HG03108 (cell line): ENCODE measurements at regions not wholly inside any gene's neighbourhood (a gene's known extent, or its start where the extent isn't known, plus 50 kb on each side); places are given as distances from the start of the nearest gene placed in this dataset.
"Not testable (repeated sequence)": the region's sequence is repeated elsewhere in the genome, so short reads cannot be mapped to it uniquely, and the experiment has no call there.

Experiments used
- ATAC-seq: cut with Tn5 transposase; IDR thresholded peaks from one replicate; pipeline ENCODE4 v1.9.1; 2021; ENCODE audit warnings: moderate library complexity; ENCODE audit not compliant: unreplicated experiment

- ATAC-seq = no peak
Observed at GRCh38 chr5:128784726-128785125, 180.6 kb upstream of the SLC27A6 start.

- no peak for ATAC-seq
Observed at GRCh38 chr5:128791312-128791711, 174.0 kb upstream of the SLC27A6 start.

- no peak for ATAC-seq
Observed at GRCh38 chr5:128796506-128796905, 168.8 kb upstream of the SLC27A6 start.

DNA sequence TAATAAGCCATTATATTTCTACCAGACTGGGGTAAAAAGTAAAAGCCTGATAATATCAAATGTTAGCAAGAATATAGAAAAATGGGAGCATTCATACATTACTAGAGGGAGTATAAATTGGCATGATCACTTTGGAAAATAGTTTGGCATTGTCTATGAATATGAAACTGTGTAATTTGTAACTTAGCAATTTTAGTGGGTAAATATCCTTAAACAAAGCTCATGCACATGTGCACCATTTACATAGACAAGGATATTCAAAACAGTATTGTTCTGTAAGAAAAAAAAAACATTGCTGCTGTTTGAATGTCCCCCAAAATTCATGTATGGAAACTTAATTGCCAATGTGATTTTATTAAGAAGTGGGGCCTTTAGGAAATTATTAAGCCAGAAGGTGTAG, 166.4 kb upstream of the SLC27A6 start:
- no peak for ATAC-seq

DNA sequence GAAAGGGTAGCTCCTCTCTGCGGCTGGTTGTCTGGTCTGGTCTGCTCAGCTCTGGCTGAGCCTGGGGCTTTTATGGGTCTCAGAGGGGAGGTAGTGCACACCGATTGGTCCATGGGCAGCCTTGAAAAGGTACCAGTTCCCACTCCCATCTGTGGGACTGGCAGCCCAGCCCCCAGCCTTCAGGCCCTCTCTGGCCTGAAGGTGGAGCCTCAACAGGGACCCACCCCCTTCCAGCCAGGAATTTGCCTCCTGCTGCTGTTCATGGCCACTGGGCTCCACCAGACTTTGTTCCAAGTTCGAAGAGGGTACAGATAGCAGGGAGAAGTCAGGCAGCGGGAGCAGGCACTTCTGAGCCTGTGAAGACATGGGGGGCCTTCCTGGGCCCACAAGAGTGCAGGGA, 165.3 kb upstream of the SLC27A6 start:
- ATAC-seq = no peak

DNA sequence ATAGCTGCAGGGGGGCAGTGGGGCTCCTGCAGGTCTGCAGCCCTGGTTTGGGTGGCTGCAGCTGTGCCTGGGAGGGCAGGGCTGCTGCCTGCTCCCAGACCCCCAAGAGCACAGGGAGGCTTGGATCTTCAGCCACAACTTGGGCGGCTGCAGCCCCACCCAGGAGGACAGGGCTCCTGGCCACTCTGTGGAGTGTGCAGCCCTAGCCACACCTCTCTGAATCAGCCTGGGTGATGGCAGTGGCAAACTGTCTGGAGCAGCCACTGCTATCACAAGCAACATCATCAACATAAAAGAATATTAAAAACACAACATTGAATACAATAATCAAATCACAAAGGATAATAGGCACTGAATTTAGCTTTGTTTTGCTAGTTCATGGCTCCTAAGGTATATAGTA, 164.9 kb upstream of the SLC27A6 start:
- no peak for ATAC-seq

DNA sequence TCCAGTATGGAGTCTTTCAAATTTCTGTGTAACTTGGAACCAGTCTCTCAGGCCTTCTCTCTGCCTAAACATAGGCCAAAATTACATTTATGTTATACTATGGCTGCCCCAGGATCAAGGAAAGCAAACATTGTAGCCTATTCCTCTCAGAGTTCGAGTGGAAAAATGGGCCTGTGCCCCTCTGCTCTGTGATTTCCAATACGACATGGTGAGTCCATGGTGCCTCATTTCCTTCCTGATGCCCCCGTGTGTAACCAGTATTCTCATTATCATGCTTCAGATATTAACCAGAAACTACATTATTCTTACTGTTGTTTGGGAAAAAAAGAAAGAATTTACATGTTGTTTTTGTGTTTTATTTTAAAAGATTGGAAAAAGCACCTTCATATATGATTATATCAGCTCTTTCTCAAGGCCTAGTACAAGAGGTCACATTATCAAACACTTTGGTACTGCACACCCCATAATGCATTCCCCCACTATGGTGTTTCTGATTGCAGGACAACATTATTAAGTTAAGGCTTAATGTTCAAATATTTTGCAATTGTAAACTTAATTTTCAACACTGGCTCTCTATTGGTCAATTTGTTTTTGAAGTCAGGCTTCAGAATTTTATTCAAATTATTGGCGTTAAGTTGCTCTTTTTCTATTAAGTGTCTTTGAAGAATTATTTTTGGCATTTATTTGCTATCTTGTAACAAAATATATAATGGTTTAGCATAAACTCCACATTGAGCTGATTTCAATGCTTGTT, 151.8 kb upstream of the SLC27A6 start:
- ATAC-seq = no peak

DNA sequence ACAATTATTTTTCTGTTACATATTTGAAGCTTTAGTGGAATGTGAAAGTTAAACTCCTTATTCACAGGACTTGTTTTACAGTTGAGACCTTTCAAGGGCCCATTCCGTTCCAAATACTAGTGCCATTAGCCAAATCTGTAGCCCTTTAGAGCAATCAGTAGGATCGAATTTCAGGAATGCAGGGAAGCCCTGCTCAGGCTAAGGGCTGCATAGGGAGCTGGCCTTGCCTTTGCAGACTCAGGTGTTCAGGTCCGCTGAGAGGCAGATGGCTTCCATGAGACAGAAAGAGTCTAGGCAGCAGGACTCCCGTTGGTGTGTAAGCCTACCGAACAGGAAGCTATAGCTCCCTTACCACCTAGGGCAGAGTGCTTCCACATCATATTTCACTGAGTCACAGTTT, 150.1 kb upstream of the SLC27A6 start:
- no peak for ATAC-seq

GRCh38 chr5:128825826-128826225, 139.5 kb upstream of the SLC27A6 start:
- ATAC-seq = no peak

DNA sequence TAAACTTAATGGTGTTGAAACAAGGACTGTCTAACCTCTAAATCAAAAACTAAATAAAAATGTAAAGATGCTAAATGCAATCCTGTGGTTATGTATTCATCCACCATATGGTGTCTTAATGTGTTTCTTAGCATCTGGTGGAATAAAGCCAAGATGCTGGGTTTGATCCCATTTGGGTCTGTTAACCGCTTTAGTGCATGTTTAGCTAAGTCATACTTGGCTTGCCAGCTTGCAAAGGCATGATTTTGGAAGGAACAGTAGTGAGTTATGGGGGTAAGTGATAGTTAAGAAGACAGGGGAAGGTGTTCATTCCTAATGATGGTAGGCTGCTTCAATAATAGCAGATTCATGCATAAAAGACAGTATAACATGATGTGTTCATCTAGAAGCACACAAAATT, 139.0 kb upstream of the SLC27A6 start:
- ATAC-seq = no peak

DNA sequence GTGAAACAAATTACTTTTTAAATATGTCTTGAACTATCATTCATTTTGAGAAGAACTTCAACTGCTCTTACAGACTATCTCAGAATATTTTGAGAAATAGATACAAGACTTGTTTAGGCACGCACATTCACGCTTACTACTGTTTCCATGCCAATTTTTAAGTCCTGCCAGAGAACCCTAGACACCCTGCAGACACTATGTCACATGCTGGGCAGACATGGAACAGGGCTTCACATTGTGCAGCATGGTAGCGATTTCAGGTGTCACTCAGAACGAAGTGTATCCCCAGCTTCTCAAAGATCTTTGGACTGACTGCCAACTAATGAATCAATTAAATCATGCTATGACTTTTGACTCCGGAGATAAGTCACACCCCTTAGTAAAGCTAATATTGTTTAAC, 128.7 kb upstream of the SLC27A6 start:
- ATAC-seq = no peak

- no peak for ATAC-seq
Observed at GRCh38 chr5:128838623-128839022, 126.7 kb upstream of the SLC27A6 start.

DNA sequence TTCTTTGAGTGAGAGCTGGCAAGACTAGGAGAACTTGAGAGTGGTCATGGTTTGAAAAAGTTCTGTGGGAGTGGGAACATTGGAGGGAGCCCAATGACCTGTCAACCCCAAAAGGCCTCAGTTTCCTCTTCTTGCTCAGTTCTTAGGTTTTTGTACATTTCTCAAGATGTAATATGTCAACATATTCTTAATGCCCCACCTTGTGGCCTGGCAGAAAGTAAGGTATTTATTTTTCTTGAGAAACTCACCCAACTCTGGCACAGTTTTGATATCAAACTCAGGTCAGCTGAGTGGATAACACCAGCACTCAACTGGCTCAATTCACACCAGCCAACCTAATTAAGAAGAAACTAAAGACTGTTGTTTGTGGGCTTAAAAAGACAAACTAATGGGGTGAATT, 123.0 kb upstream of the SLC27A6 start:
- no peak for ATAC-seq

DNA sequence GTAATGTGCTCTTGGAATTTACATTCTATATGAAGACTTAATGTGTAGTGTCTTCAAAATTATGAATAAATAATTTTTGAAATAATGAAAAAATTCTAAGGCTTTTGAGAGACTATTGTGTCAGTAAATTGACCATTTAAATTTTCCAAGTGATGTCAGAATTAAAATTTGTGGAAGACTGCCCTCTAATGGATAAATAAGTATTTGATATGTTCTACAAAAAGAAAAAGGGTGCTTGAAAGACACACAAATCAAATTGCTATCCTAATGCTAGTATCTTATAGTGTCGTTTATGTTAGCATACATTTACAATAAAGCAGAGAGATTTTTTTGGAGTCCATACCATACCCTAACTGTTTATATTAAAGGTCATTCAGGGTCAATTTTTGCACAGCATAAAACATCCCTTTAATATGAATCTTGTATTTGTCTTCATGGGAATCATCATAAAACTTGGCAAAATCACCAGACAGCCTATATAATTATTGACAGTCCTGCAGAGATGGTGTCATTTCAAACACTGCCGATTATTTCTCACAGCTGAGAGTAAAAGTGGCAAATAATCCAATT, 120.8 kb upstream of the SLC27A6 start:
- no peak for ATAC-seq

- no peak for ATAC-seq
Observed at GRCh38 chr5:128850049-128850448, 115.2 kb upstream of the SLC27A6 start.

- no peak for ATAC-seq
Observed at GRCh38 chr5:128854931-128855330, 110.4 kb upstream of the SLC27A6 start.

DNA sequence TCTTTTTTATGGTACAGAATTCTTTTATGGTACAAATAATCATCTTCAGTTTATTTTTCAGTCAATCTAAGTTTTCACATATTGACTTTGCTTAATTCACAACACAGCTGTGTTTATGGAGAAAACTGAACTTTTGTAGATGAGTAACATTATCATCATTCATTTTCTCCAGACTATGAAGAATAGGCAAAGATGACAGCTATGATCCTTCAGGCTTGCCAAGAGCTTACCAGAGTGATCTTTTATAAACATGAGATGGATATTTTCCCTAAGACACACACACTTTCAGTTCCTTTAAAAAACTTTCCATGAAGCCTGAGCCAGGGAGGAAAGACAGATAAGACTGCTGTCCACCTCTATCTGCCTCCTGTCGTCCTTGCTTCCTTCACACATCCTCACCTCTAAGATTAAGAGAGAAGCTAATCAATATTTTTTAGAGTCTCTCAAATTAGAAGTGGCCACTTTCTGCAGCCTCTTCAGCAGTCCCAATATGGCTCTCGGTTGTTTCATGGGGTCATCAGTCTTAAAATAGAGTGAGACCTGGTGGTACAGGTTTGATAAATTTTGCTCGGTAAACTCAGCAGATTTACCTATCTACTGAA, 108.1 kb upstream of the SLC27A6 start:
- ATAC-seq = no peak

DNA sequence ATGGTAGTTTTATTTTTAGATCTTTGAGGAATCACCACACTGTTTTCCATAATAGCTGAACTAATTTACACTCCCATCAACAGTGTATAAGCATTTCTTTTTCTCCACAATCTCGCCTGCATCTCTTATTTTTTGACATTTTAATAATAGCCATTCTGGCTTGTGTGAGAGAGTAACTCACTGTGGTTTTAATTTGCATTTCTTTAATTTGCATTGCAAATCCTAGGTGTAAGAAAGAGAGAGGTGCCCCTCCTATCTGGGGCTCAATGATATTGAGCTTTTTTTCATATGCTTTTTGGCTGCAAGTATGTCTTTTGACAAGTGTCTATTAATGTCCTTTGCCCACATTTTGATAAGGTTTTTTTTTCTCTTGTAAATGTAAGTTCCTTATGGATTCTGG, 106.3 kb upstream of the SLC27A6 start:
- ATAC-seq = no peak

- ATAC-seq = not testable (repeated sequence)
Observed at GRCh38 chr5:128861155-128861554, 104.1 kb upstream of the SLC27A6 start.

DNA sequence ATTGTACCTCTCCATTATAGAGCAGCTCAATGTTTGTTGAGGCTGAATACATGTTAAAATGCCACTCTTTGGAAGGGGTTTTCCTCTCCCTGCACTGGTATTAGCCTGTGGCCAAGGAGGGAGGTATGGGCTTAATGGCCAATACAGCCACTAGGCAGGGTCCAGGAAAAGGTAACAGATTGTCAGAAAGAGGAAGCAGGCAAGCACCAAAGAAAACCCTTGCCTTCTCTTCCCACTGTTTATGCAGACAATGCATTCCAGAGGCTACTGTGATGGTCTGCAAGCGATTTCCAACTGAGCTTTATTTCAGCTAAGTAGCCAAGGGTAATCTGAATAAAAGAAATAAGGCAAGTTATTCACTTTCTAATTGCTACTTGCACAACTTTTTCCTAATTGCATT, 95.3 kb upstream of the SLC27A6 start:
- no peak for ATAC-seq

DNA sequence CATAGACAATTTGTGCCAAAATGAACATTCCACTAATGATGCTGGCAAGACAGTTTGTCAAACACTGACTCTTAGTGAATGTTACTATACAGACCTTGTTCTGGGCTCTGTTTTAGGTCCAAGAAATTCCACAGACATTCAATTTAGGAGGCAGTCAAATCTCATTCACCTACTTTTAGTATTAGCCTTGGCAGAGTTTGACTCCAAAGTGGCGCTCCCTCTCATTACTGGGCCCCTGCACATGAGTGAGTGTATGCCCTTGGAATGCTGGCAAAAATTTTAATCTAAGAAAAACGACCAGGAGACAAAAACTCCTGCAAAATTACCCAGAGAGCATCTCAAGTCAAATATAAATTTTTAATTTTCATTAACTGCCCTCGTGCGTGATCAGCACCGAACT, 94.9 kb upstream of the SLC27A6 start:
- no peak for ATAC-seq

DNA sequence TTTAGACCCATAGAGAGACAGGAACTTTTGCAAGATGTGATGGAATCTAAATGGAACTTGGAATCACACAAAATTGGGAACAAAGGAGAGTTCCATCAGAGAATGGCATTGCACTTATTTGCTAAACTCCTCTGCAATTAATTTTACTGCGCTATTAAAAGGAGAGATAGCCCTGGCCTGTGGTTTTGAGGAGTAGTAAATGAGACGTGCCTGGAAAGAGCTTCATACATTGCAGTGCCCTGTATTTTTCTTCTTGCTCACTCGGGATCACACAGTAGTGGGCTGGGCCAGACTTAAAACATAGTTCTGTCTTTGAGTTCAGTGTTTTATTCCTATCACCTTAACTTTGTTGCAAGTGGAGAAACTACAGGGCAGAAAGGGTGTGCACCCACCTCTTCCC, 94.4 kb upstream of the SLC27A6 start:
- no peak for ATAC-seq
